ENCODE measurements at regions not wholly inside any gene's neighbourhood (a gene's known extent, or its start where the extent isn't known, plus 50 kb on each side); places are given as distances from the start of the nearest gene placed in this dataset.

GRCh38 chr20:24773751-24774201, 175.3 kb upstream of the CST7 start:
- in situ Hi-C loops (cut with MboI; ENCODE audit: low sequenced_read_pairs): no loop called here

GRCh38 chr20:24775966-24776365, 173.1 kb upstream of the CST7 start:
- in situ Hi-C loops (cut with MboI; ENCODE audit: low sequenced_read_pairs): no loop called here

- in situ Hi-C loops (cut with MboI; ENCODE audit: low sequenced_read_pairs): no loop called here
These were observed 172.3 kb upstream of the CST7 start for GRCh38 chr20:24776755-24777271.

- in situ Hi-C loops (cut with MboI; ENCODE audit: low sequenced_read_pairs): no loop called here
These were observed 171.3 kb upstream of the CST7 start for GRCh38 chr20:24777746-24778145.

GRCh38 chr20:24778585-24779031, 170.5 kb upstream of the CST7 start:
- in situ Hi-C loops (cut with MboI; ENCODE audit: low sequenced_read_pairs): no loop called here

- in situ Hi-C loops (cut with MboI; ENCODE audit: low sequenced_read_pairs): no loop called here
These were observed 169.9 kb upstream of the CST7 start for GRCh38 chr20:24779131-24779530.

- in situ Hi-C loops (cut with MboI; ENCODE audit: low sequenced_read_pairs): loop anchor here (10.0 kb wide), 1 partner anchor 135 kb away; no protein-coding TSS in a partner anchor
These were observed 169.1 kb upstream of the CST7 start for GRCh38 chr20:24779946-24780345.

- in situ Hi-C loops (cut with MboI; ENCODE audit: low sequenced_read_pairs): loop anchor here (10.0 kb wide), 1 partner anchor 134 kb away; no protein-coding TSS in a partner anchor
These were observed 168.2 kb upstream of the CST7 start for GRCh38 chr20:24780674-24781417.

- in situ Hi-C loops (cut with MboI; ENCODE audit: low sequenced_read_pairs): loop anchor here (10.0 kb wide), 1 partner anchor 133 kb away; no protein-coding TSS in a partner anchor
These were observed 167.6 kb upstream of the CST7 start for GRCh38 chr20:24781418-24781980.

GRCh38 chr20:24782301-24782700, 166.8 kb upstream of the CST7 start:
- in situ Hi-C loops (cut with MboI; ENCODE audit: low sequenced_read_pairs): loop anchor here (10.0 kb wide), 1 partner anchor 132 kb away; no protein-coding TSS in a partner anchor

GRCh38 chr20:24782801-24783630, 166.1 kb upstream of the CST7 start:
- in situ Hi-C loops (cut with MboI; ENCODE audit: low sequenced_read_pairs): loop anchor here (10.0 kb wide), 1 partner anchor 132 kb away; no protein-coding TSS in a partner anchor

GRCh38 chr20:24783631-24784492, 165.2 kb upstream of the CST7 start:
- in situ Hi-C loops (cut with MboI; ENCODE audit: low sequenced_read_pairs): loop anchor here (10.0 kb wide), 1 partner anchor 131 kb away; no protein-coding TSS in a partner anchor

GRCh38 chr20:24784607-24785006, 164.5 kb upstream of the CST7 start:
- in situ Hi-C loops (cut with MboI; ENCODE audit: low sequenced_read_pairs): loop anchor here (10.0 kb wide), 1 partner anchor 130 kb away; no protein-coding TSS in a partner anchor

GRCh38 chr20:24785141-24786110, 163.6 kb upstream of the CST7 start:
- in situ Hi-C loops (cut with MboI; ENCODE audit: low sequenced_read_pairs): loop anchor here (10.0 kb wide), 1 partner anchor 129 kb away; no protein-coding TSS in a partner anchor

- in situ Hi-C loops (cut with MboI; ENCODE audit: low sequenced_read_pairs): loop anchor here (10.0 kb wide), 1 partner anchor 129 kb away; no protein-coding TSS in a partner anchor
These were observed 163.0 kb upstream of the CST7 start for GRCh38 chr20:24786111-24786495.

- in situ Hi-C loops (cut with MboI; ENCODE audit: low sequenced_read_pairs): loop anchor here (10.0 kb wide), 1 partner anchor 128 kb away; no protein-coding TSS in a partner anchor
These were observed 162.4 kb upstream of the CST7 start for GRCh38 chr20:24786646-24787045.

- in situ Hi-C loops (cut with MboI; ENCODE audit: low sequenced_read_pairs): loop anchor here (10.0 kb wide), 1 partner anchor 128 kb away; no protein-coding TSS in a partner anchor
These were observed 162.0 kb upstream of the CST7 start for GRCh38 chr20:24787071-24787470.

- in situ Hi-C loops (cut with MboI; ENCODE audit: low sequenced_read_pairs): loop anchor here (10.0 kb wide), 1 partner anchor 127 kb away; no protein-coding TSS in a partner anchor
These were observed 161.4 kb upstream of the CST7 start for GRCh38 chr20:24787621-24788020.
